SK-N-SH (cell line): ENCODE measurements at regions not wholly inside any gene's neighbourhood (a gene's known extent, or its start where the extent isn't known, plus 50 kb on each side); places are given as distances from the start of the nearest gene placed in this dataset.

ENCODE experiments used
- CTCF ChIA-PET: fragments of 300-600, 350-600 bp; formaldehyde crosslinking; extraction: SDS; loops from one replicate; lab custom pipeline; 2021; lab: Yijun Ruan, JAX
- POLR2A ChIA-PET: fragments of 350-600 bp; sonication (Branson Sonifier 250); formaldehyde crosslinking; extraction: SDS; loops from one replicate; lab custom pipeline; 2020; ENCODE audit warnings: antibody characterized with exemption, inconsistent platforms; lab: Yijun Ruan, JAX
- DNase-seq: peaks from one replicate; pipeline ENCODE4 v3.0.0; 2012
- H2AFZ ChIP-seq: fragments of 200-600 bp; sonication (generic); 2 replicates; pipeline ENCODE4 v1.8.1; 2016; ENCODE audit warnings: antibody characterized with exemption, mild to moderate bottlenecking, low read depth
- H3F3A ChIP-seq: fragments of 200-600 bp; sonication (generic); replicated peaks from 2 replicates; pipeline ENCODE3; 2016; ENCODE audit warnings: antibody characterized with exemption, mild to moderate bottlenecking; ENCODE audit not compliant: insufficient read depth
- H3K27ac ChIP-seq, 2 experiments: fragments of 200-500 bp in 1 of 2; fragments of 200-600 bp in 1 of 2; sonication (Bioruptor generic) in 1 of 2; sonication (generic), shearing (Covaris generic) in 1 of 2; 2 replicates each; pipeline versions ENCODE4 v1.5.1 to v1.6.1; 2014 to 2016; ENCODE audit warnings: low read depth in 2 of 2, inconsistent platforms in 1 of 2, low read length in 1 of 2, mild to moderate bottlenecking in 1 of 2, mixed read lengths in 1 of 2
- H3K27me3 ChIP-seq: fragments of 200-600 bp; sonication (generic), shearing (Covaris generic); 2 replicates; pipeline ENCODE4 v1.6.1; 2016; ENCODE audit warnings: mixed run types; ENCODE audit not compliant: insufficient read depth
- H3K36me3 ChIP-seq, 2 experiments: fragments of 200-500 bp in 1 of 2; fragments of 200-600 bp in 1 of 2; sonication (Bioruptor generic) in 1 of 2; sonication (generic) in 1 of 2; replicated peaks in 1 of 2; 2 replicates each; pipeline versions ENCODE3 to v1.5.1; 2014 to 2016; ENCODE audit warnings: low read length in 1 of 2, mild to moderate bottlenecking in 1 of 2; ENCODE audit not compliant: insufficient read depth in 2 of 2, control insufficient read depth in 1 of 2
- H3K4me1 ChIP-seq, 2 experiments: fragments of 200-500 bp in 1 of 2; fragments of 200-600 bp in 1 of 2; sonication (Bioruptor generic) in 1 of 2; sonication (generic), shearing (Covaris generic) in 1 of 2; 2 replicates each; pipeline versions ENCODE4 v1.5.1 to v1.6.1; 2014 to 2016; ENCODE audit warnings: low read depth in 1 of 2, low read length in 1 of 2, mixed run types in 1 of 2; ENCODE audit not compliant: insufficient read depth in 2 of 2, control insufficient read depth in 1 of 2
- H3K4me2 ChIP-seq: fragments of 200-600 bp; sonication (generic), shearing (Covaris generic); 2 replicates; pipeline ENCODE4 v1.6.1; 2017; ENCODE audit warnings: mixed run types
- H3K4me3 ChIP-seq, 2 experiments: fragments of 200-500 bp in 1 of 2; fragments of 200-600 bp in 1 of 2; sonication (Bioruptor generic) in 1 of 2; sonication (generic), shearing (Covaris generic) in 1 of 2; 2 replicates each; pipeline versions ENCODE4 v1.5.1 to v1.8.1; 2014 to 2016; ENCODE audit warnings: low read depth in 2 of 2, inconsistent platforms in 1 of 2, low read length in 1 of 2, mild to moderate bottlenecking in 1 of 2, mixed read lengths in 1 of 2, moderate library complexity in 1 of 2
- H3K79me2 ChIP-seq: fragments of 200-600 bp; sonication (generic); 2 replicates; pipeline ENCODE4 v1.8.1; 2017; ENCODE audit warnings: mild to moderate bottlenecking; ENCODE audit not compliant: insufficient read depth
- H3K9ac ChIP-seq: fragments of 200-600 bp; sonication (generic); 2 replicates; pipeline ENCODE4 v1.6.1; 2017; ENCODE audit warnings: mixed run types
- H3K9me2 ChIP-seq: fragments of 200-600 bp; sonication (generic); 2 replicates; pipeline ENCODE4 v1.6.1; 2017; ENCODE audit warnings: mixed run types
- H3K9me3 ChIP-seq: fragments of 200-600 bp; sonication (generic); 2 replicates; pipeline ENCODE4 v1.6.1; 2017; ENCODE audit warnings: mixed run types, mild to moderate bottlenecking, moderate library complexity
- H4K20me1 ChIP-seq: fragments of 200-600 bp; sonication (generic); 2 replicates; pipeline ENCODE4 v1.6.1; 2017; ENCODE audit warnings: mild to moderate bottlenecking, mixed run types; ENCODE audit not compliant: insufficient read depth
- CHD2 ChIP-seq: fragments of 150-350 bp; IDR thresholded peaks from 2 replicates; pipeline ENCODE4 v1.6.1; 2018; ENCODE audit warnings: low read length; ENCODE audit not compliant: partially characterized antibody
- ELF1 ChIP-seq: IDR thresholded peaks from 2 replicates; pipeline ENCODE4 v1.4.0; 2012
- EP300 ChIP-seq, 2 experiments: IDR thresholded peaks; 2 replicates each; pipeline versions ENCODE4 v1.4.0 to v1.6.1; 2012; ENCODE audit warnings: borderline replicate concordance in 1 of 2, low read depth in 1 of 2, low read length in 1 of 2
- EZH2phosphoT487 ChIP-seq: fragments of 200-600 bp; sonication (generic); IDR thresholded peaks from 2 replicates; pipeline ENCODE4 v1.6.1; 2017; ENCODE audit warnings: low read depth, mixed run types, mild to moderate bottlenecking, antibody characterized with exemption, moderate library complexity, borderline replicate concordance
- FOXM1 ChIP-seq: IDR thresholded peaks from 2 replicates; pipeline ENCODE4 v1.4.0; 2012; ENCODE audit warnings: low read depth, mild to moderate bottlenecking
- JUND ChIP-seq: IDR thresholded peaks from 2 replicates; pipeline ENCODE4 v1.4.0; 2012
- MEF2A ChIP-seq: IDR thresholded peaks from 2 replicates; pipeline ENCODE4 v1.4.0; 2012; ENCODE audit warnings: low read depth, borderline replicate concordance
- MXI1 ChIP-seq: IDR thresholded peaks from 2 replicates; pipeline ENCODE4 v1.6.1; 2012; ENCODE audit warnings: mild to moderate bottlenecking, low read depth, low read length, improper control_type of control experiment
- POLR2AphosphoS5 ChIP-seq: IDR thresholded peaks from 2 replicates; pipeline ENCODE4 v1.6.1; 2012; ENCODE audit warnings: low read depth, low read length
- RAD21 ChIP-seq: IDR thresholded peaks from 2 replicates; pipeline ENCODE4 v1.6.1; 2012; ENCODE audit warnings: mild to moderate bottlenecking, low read length
- RCOR1 ChIP-seq: fragments of 150-350 bp; IDR thresholded peaks from 2 replicates; pipeline ENCODE4 v1.6.1; 2017; ENCODE audit warnings: antibody characterized with exemption, low read length
- RFX5 ChIP-seq: IDR thresholded peaks from 2 replicates; pipeline ENCODE4 v1.6.1; 2012; ENCODE audit warnings: mild to moderate bottlenecking, improper control_type of control experiment, low read length
- RXRA ChIP-seq: IDR thresholded peaks from 2 replicates; pipeline ENCODE4 v1.4.0; 2012; ENCODE audit warnings: low read depth, mild to moderate bottlenecking, borderline replicate concordance
- TCF12 ChIP-seq: IDR thresholded peaks from 2 replicates; pipeline ENCODE4 v1.4.0; 2012
- TEAD4 ChIP-seq: IDR thresholded peaks from 2 replicates; pipeline ENCODE4 v1.4.0; 2012; ENCODE audit warnings: mild to moderate bottlenecking, borderline replicate concordance; ENCODE audit not compliant: insufficient read depth
- WGBS: methylation state at CpG from one replicate; pipeline ENCODE4 v1.1.6; 2017; ENCODE audit warnings: low lambda C conversion rate; 5-methylcytosine and 5-hydroxymethylcytosine counted together
- TF ChIP-seq, protein P1 (sequence below): fragments of 150-350 bp; IDR thresholded peaks from 2 replicates; pipeline ENCODE4 v1.6.1; 2017; ENCODE audit warnings: antibody characterized with exemption, low read length, low read depth, borderline replicate concordance

DNA sequence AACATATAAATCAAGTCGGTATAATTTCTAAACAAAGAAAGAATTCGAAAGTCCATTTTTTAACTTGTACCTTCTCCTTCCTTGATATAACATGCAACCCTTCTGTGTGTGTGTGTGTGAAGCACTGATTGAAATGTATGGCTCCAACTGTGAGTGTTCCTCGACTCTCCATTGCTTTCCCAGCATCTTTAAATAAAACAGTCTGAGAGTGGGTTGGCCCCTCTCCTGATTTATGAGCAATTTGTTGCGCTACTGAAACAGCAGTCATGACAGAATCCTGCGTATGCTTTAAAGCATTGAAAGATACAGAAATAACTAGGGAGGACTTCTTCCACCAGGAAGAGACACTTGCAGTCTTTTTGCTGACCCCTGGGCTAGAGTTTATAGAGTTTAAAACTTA, 340.0 kb upstream of the SATB1 start:
- POLR2A ChIA-PET, result no interaction called here
- H2AFZ ChIP-seq, result no peak overlapping the region
- H3K79me2 ChIP-seq, result no peaks in the 10 kb centered on the region
- no peaks in the 10 kb centered on the region for H4K20me1 ChIP-seq
- no peak overlapping the region for H3K27ac ChIP-seq
- no peak overlapping the region for H3K4me2 ChIP-seq
- no peaks in the 10 kb centered on the region for H3K36me3 ChIP-seq
- H3K9ac ChIP-seq, result no peak overlapping the region
- no peaks in the 10 kb centered on the region for H3K9me2 ChIP-seq
- H3K9me3 ChIP-seq, result no peaks in the 10 kb centered on the region
- H3K4me3 ChIP-seq, result no peak overlapping the region
- CTCF ChIA-PET, result no interaction called here
- no peaks in the 10 kb centered on the region for H3F3A ChIP-seq
- WGBS, result 62% methylated on average over 5 of the region's 5 CpGs
- TF ChIP-seq FOXM1, result no peak
- no peak for TF ChIP-seq POLR2AphosphoS5
- H3K4me1 ChIP-seq, result no peaks in the 10 kb centered on the region
- no peak for DNase-seq
- no peaks in the 10 kb centered on the region for H3K27me3 ChIP-seq

DNA sequence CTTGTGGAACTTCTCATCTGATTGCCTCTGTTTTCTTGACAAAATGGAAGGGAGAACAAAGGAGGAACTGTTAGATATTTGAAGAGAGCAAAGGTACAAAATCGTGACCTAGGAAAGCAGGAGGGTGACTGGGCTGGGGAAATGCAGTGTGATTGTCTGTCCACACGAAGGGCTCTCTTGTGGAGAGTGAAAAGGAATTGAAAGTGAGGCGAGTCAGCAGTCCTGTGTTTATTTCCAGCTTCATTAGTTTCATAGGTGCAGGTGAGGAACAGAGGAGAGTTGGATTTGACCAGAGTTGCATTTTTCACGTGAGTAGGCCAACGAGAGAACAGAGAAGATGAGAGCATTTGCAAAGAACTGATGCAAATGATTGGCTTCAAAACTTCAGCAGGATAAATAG, 336.4 kb upstream of the SATB1 start:
- Histone ChIP-seq H3K4me3 (no peak overlapping the region), H3K27ac (no peak overlapping the region), H3K9ac (no peak overlapping the region), H3F3A (no peaks in the 10 kb centered on the region), H2AFZ (no peak overlapping the region), H3K36me3 (no peaks in the 10 kb centered on the region), H3K4me1 (no peaks in the 10 kb centered on the region), H3K9me2 (no peaks in the 10 kb centered on the region), H3K79me2 (no peaks in the 10 kb centered on the region), H4K20me1 (no peaks in the 10 kb centered on the region), H3K4me2 (no peak overlapping the region), H3K27me3 (no peaks in the 10 kb centered on the region), H3K9me3 (no peaks in the 10 kb centered on the region)
- ChIA-PET POLR2A (no interaction called here), CTCF (interaction anchor here (2.4 kb wide), 1 partner anchor 227 kb away, joined by 8 read pairs; no protein-coding TSS in a partner anchor)
- DNase-seq, result no peak
- whole genome bisulfite sequencing, result 30% methylated on average over 5 of the region's 5 CpGs
- TF ChIP-seq TEAD4 (no peak), MEF2A (no peak), POLR2AphosphoS5 (no peak), JUND (no peak), EP300 (IDR thresholded peaks at IDR 0.05; ENCODE audit: borderline replicate concordance in 1 of 2, low read depth in 1 of 2, low read length in 1 of 2) (no peak), ELF1 (no peak), TCF12 (no peak), MXI1 (no peak), RCOR1 (no peak), RFX5 (no peak), EZH2phosphoT487 (no peak), CHD2 (no peak), RAD21 (no peak), RXRA (no peak)
- TF ChIP-seq, protein P1, sequence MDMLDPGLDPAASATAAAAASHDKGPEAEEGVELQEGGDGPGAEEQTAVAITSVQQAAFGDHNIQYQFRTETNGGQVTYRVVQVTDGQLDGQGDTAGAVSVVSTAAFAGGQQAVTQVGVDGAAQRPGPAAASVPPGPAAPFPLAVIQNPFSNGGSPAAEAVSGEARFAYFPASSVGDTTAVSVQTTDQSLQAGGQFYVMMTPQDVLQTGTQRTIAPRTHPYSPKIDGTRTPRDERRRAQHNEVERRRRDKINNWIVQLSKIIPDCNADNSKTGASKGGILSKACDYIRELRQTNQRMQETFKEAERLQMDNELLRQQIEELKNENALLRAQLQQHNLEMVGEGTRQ, result no peak
